ENCODE measurements at regions not wholly inside any gene's neighbourhood (a gene's known extent, or its start where the extent isn't known, plus 50 kb on each side); places are given as distances from the start of the nearest gene placed in this dataset.
A peak's percentile ranks its signal among the peaks of the same experiment; 100 is the strongest.

GRCh38 chr1:72704841-72705477 lies 422.6 kb upstream of the NEGR1 start:
- DNase-seq: no peak
- in situ Hi-C loops (cut with HindIII; ENCODE audit: low pct_ligation_motif_present, low pct_unique_long_range_greater_than_20kb, low sequenced_read_pairs): no loop called here

GRCh38 chr1:72697410-72697809 lies 415.1 kb upstream of the NEGR1 start:
- no peak for DNase-seq
- in situ Hi-C loops (cut with HindIII; ENCODE audit: low pct_ligation_motif_present, low pct_unique_long_range_greater_than_20kb, low sequenced_read_pairs): no loop called here

DNA sequence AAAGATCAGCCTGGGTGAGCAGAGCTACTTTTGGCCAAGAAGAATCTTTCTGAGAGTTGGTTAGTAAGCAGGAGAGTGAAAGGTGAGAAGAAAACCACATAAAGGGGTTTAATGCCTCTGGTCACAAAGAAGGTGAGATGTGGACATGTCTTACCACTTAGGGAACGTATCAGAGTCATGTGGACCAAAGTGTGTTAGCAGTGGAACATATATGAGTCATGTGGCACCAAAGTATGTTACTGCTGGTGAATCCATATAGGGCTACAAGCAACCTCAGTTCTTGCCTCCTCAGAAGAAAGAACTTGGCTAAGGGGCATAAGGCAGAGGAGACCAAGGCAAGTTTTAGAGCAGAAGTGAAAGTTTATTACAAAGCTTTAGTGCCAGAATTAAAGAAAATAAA lies 411.6 kb upstream of the NEGR1 start:
- no peak for DNase-seq

GRCh38 chr1:72693376-72693775 lies 411.0 kb upstream of the NEGR1 start:
- in situ Hi-C loops (cut with HindIII; ENCODE audit: low pct_ligation_motif_present, low pct_unique_long_range_greater_than_20kb, low sequenced_read_pairs): no loop called here
- no peak for DNase-seq

More for the DNA sequence above, 411.6 kb upstream of the NEGR1 start:
- in situ Hi-C loops (cut with HindIII; ENCODE audit: low pct_ligation_motif_present, low pct_unique_long_range_greater_than_20kb, low sequenced_read_pairs): no loop called here

- in situ Hi-C loops (cut with HindIII; ENCODE audit: low pct_ligation_motif_present, low pct_unique_long_range_greater_than_20kb, low sequenced_read_pairs): no loop called here
- no peak for DNase-seq
Measured at GRCh38 chr1:72690871-72691270, 408.5 kb upstream of the NEGR1 start.

- in situ Hi-C loops (cut with HindIII; ENCODE audit: low pct_ligation_motif_present, low pct_unique_long_range_greater_than_20kb, low sequenced_read_pairs): no loop called here
- no peak for DNase-seq
Measured at GRCh38 chr1:72678683-72679082, 396.3 kb upstream of the NEGR1 start.

DNA sequence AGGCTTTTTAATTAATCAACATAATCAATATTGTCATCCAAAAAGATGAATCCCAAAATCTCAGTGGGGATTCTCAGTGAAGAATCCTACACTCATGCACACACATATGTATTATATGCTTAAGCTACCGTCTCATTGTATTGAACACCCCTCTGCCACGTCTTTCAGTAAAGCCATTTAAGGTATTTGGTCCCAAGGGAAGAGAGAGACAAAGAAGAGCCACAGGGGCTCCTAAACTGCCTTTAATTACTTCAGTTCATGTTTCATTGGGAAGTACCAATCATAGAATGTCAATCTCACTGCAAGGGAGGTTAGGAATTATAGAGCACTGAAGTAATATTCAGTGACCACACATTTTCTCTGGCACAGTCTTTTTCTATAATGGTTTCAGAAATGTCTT lies 388.6 kb upstream of the NEGR1 start:
- in situ Hi-C loops (cut with HindIII; ENCODE audit: low pct_ligation_motif_present, low pct_unique_long_range_greater_than_20kb, low sequenced_read_pairs): no loop called here
- no peak for DNase-seq

DNA sequence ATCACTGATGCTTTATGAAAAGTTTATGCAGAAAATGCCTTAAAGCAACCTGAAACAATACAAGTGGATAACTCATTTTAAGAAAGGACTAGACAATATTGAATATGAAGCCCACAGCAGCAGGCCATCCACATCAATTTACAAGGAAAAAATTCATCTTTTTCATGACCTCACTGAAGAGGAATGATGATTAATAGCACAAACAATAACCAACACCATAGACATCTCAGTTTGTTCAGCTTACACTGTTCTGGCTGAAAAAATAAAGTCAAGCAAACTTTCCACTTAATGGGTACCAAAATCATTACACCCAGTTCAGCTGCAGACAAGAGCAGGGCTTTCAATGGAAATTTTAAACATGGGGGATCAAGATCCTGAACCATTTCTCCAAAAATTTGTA lies 380.6 kb upstream of the NEGR1 start:
- in situ Hi-C loops (cut with HindIII; ENCODE audit: low pct_ligation_motif_present, low pct_unique_long_range_greater_than_20kb, low sequenced_read_pairs): no loop called here
- no peak for DNase-seq

GRCh38 chr1:72650843-72651435 lies 368.6 kb upstream of the NEGR1 start:
- no peak for DNase-seq
- in situ Hi-C loops (cut with HindIII; ENCODE audit: low pct_ligation_motif_present, low pct_unique_long_range_greater_than_20kb, low sequenced_read_pairs): no loop called here

- no peak for DNase-seq
- in situ Hi-C loops (cut with HindIII; ENCODE audit: low pct_ligation_motif_present, low pct_unique_long_range_greater_than_20kb, low sequenced_read_pairs): no loop called here
Measured at GRCh38 chr1:72649991-72650390, 367.7 kb upstream of the NEGR1 start.

- in situ Hi-C loops (cut with HindIII; ENCODE audit: low pct_ligation_motif_present, low pct_unique_long_range_greater_than_20kb, low sequenced_read_pairs): no loop called here
- no peak for DNase-seq
Measured at GRCh38 chr1:72649211-72649888, 367.0 kb upstream of the NEGR1 start.

DNA sequence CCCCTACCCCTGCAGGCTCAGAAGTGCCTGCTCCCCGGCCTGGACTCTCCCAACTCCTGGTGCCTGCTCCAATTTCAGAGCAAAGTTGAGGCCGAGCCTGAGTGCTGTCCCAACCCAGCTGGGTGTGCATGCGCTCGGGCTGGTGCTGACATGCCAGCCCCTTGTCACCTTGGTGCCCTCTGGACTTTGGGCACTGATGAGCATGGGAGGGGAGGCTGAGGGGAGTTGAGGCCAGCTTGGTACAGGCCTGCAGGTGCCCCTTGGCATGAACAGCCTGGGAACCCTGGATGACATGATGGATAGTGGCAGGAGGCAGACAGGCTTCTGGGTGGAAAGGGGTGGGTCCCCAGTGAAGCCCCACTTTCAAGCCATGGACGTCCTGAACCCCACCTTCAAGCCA lies 366.1 kb upstream of the NEGR1 start:
- DNase-seq: no peak
- in situ Hi-C loops (cut with HindIII; ENCODE audit: low pct_ligation_motif_present, low pct_unique_long_range_greater_than_20kb, low sequenced_read_pairs): no loop called here

DNA sequence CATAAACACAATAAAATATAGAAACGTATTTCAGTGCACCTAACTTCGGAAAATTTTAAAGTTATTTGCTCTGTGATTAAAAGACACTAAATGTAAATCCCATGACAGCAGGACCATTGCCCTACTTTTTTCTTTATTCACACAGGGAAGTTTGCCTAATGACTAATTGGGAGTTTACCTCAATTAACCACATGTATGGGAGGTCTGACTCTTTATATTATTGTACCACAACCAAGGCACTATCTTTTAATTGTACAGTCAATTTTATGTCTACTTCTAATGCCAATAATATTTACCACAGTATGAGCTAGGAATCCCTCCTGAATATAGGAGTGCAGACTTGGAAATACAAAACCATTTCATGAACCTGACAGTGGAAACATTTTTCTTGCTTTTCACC lies 360.8 kb upstream of the NEGR1 start:
- in situ Hi-C loops (cut with HindIII; ENCODE audit: low pct_ligation_motif_present, low pct_unique_long_range_greater_than_20kb, low sequenced_read_pairs): no loop called here
- no peak for DNase-seq

GRCh38 chr1:72637593-72637992 lies 355.3 kb upstream of the NEGR1 start:
- in situ Hi-C loops (cut with HindIII; ENCODE audit: low pct_ligation_motif_present, low pct_unique_long_range_greater_than_20kb, low sequenced_read_pairs): no loop called here
- DNase-seq: no peak

- DNase-seq: no peak
- in situ Hi-C loops (cut with HindIII; ENCODE audit: low pct_ligation_motif_present, low pct_unique_long_range_greater_than_20kb, low sequenced_read_pairs): no loop called here
Measured at GRCh38 chr1:72636631-72637030, 354.3 kb upstream of the NEGR1 start.

DNA sequence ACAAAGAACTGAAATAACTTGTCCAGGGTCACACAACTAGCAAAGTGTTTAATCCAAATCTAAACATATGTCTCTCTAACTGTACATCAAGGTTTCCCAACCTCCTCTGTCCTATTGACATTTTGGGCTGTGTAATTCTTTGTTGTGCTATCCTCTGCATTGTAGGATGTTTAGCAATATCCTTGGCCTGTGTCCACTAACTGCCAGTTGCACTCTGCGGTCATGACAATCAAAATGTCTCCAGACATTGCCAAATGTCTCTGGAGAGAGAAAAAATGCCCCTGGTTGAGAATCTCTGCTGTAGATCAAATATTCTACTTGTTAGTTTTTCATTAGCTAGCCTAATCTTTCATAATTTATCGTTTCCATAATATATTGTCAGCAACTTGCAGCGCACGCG lies 353.4 kb upstream of the NEGR1 start:
- no peak for DNase-seq
- in situ Hi-C loops (cut with HindIII; ENCODE audit: low pct_ligation_motif_present, low pct_unique_long_range_greater_than_20kb, low sequenced_read_pairs): no loop called here

DNA sequence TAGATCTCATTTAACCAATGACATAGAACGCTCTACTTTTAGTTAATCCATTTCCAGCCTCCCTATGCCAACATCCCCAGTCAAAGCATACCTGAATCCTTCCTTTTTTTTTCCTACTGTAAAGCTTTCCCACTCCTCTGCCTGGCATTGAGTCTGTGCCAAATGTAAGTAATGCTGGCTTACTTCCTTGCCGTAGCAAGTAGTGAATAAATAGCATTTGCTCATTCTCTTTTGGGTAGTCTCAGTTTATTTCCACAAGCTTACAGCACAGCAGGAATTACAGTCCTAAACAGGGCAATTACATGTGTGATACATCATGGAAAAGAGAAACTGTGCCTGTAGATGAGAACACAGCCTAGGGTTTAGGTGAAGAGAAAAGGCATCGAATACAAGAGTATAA lies 352.6 kb upstream of the NEGR1 start:
- in situ Hi-C loops (cut with HindIII; ENCODE audit: low pct_ligation_motif_present, low pct_unique_long_range_greater_than_20kb, low sequenced_read_pairs): no loop called here
- DNase-seq: no peak

- in situ Hi-C loops (cut with HindIII; ENCODE audit: low pct_ligation_motif_present, low pct_unique_long_range_greater_than_20kb, low sequenced_read_pairs): no loop called here
- DNase-seq: no peak
Measured at GRCh38 chr1:72631449-72631848, 349.1 kb upstream of the NEGR1 start.

- in situ Hi-C loops (cut with HindIII; ENCODE audit: low pct_ligation_motif_present, low pct_unique_long_range_greater_than_20kb, low sequenced_read_pairs): no loop called here
- peak; percentile 63 for DNase-seq
Measured at GRCh38 chr1:72623299-72623708, 341.0 kb upstream of the NEGR1 start.

- in situ Hi-C loops (cut with HindIII; ENCODE audit: low pct_ligation_motif_present, low pct_unique_long_range_greater_than_20kb, low sequenced_read_pairs): no loop called here
- no peak for DNase-seq
Measured at GRCh38 chr1:72620453-72620852, 338.1 kb upstream of the NEGR1 start.
